ENCODE measurements at regions not wholly inside any gene's neighbourhood (a gene's known extent, or its start where the extent isn't known, plus 50 kb on each side); places are given as distances from the start of the nearest gene placed in this dataset.

DNA sequence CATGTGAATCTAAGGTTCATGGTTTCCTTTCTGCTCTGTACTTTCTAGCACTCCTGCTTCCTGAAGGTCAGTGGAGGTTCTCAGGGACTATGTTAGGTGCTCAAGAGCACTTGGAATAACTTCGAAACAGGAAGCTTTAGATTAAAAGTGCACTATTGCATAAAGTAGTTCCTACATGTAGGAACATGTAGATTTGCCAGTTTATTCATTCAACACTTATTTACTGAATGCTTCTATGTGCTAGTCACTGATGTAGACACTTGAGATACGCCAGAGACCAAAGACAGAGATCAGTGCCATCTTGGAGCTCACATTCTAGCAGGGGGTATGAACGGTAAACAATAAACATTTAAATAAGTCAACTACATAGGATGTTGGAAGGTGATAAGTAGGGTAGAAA lies 87.7 kb downstream of the DHRS2 start:
- no peak overlapping the region for H2BK15ac ChIP-seq (ENCODE audit: low read depth, low read length)
- H2AK5ac ChIP-seq (ENCODE audit: insufficient read length, low read length), result no peak overlapping the region
- no peak overlapping the region for H2BK120ac ChIP-seq (ENCODE audit: low read depth, low read length, poor library complexity, severe bottlenecking)
- no peak overlapping the region for H4K91ac ChIP-seq (ENCODE audit: insufficient read length, low read depth, low read length)
- H3K18ac ChIP-seq (ENCODE audit: insufficient read length, low read depth, low read length), result no peak overlapping the region
- H2BK20ac ChIP-seq (ENCODE audit: low read depth, low read length, poor library complexity, severe bottlenecking), result no peak overlapping the region
- H3K56ac ChIP-seq (ENCODE audit: insufficient read length, low read depth, low read length), result no peak overlapping the region
- H3K27me3 ChIP-seq (ENCODE audit: insufficient read depth, low read length), result no peaks in the 10 kb centered on the region
- no peaks in the 10 kb centered on the region for H3K23me2 ChIP-seq (ENCODE audit: insufficient read length, low read depth, low read length, poor library complexity, severe bottlenecking)
- no peak for TF ChIP-seq CTCF (conservative IDR thresholded peaks at IDR 0.05)
- no peaks in the 10 kb centered on the region for H3K9me3 ChIP-seq (ENCODE audit: control insufficient read depth, low read depth, low read length)
- no peaks in the 10 kb centered on the region for H3K79me2 ChIP-seq (ENCODE audit: insufficient read depth, low read length)
- no peak overlapping the region for H3K23ac ChIP-seq (ENCODE audit: insufficient read length, low read depth, low read length)
- H3K27ac ChIP-seq (ENCODE audit: insufficient read length, low read depth, low read length), result no peak overlapping the region
- no peak overlapping the region for H3K9ac ChIP-seq (ENCODE audit: extremely low read depth, insufficient read length, low read length)
- no peak overlapping the region for H4K5ac ChIP-seq (ENCODE audit: insufficient read length, low read depth, low read length)
- H2BK12ac ChIP-seq (ENCODE audit: insufficient read length, low read depth, low read length), result no peak overlapping the region
- H3K79me1 ChIP-seq (ENCODE audit: insufficient read depth, low read depth, low read length, poor library complexity, severe bottlenecking), result no peaks in the 10 kb centered on the region
- no peaks in the 10 kb centered on the region for H3K4me1 Mint-ChIP-seq
- H3K36me3 Mint-ChIP-seq (ENCODE audit: insufficient read depth in 1 of 3, low read depth in 3 of 3), result peaks cover 0 to 4% (median 0%) of the 10 kb centered on the region in 3 experiments; a peak in 2 of 7 replicates
- WGBS (ENCODE audit: extremely low coverage, insufficient read length, low lambda C conversion rate), result no CpG with 5 or more reads among the region's 3 CpGs
- no peak overlapping the region for H2AFZ ChIP-seq (ENCODE audit: low read length)
- no peak overlapping the region for H3K4ac ChIP-seq (ENCODE audit: low read depth, low read length)
- no peaks in the 10 kb centered on the region for H4K20me1 ChIP-seq (ENCODE audit: control insufficient read depth, insufficient read depth, insufficient read length)
- peaks cover 1% of the 10 kb centered on the region; the same call in 1 of the 2 replicates for H3K27me3 Mint-ChIP-seq (ENCODE audit: low read depth)
- no peak overlapping the region for H4K8ac ChIP-seq (replicated peaks; ENCODE audit: insufficient read length, low read depth, low read length)
- no peak for DNase-seq
- H3T11ph ChIP-seq (ENCODE audit: low read length), result no peak overlapping the region
- no peak overlapping the region for H3K27ac Mint-ChIP-seq
- H3K4me1 ChIP-seq (ENCODE audit: insufficient read depth, low read length), result no peaks in the 10 kb centered on the region
- no peak overlapping the region for H3K4me2 ChIP-seq (ENCODE audit: insufficient read depth, insufficient read length, low read length)
- no peak overlapping the region for H3K14ac ChIP-seq (ENCODE audit: insufficient read depth, low read length)
- H3K4me3 Mint-ChIP-seq, result no peak overlapping the region
- H2BK5ac ChIP-seq (ENCODE audit: insufficient read length, low read length), result no peak overlapping the region
- H3K9me3 Mint-ChIP-seq, result peaks cover 2 to 43% of the 10 kb centered on the region in 2 experiments; a peak in 2 of 5 replicates
